ENCODE measurements at regions not wholly inside any gene's neighbourhood (a gene's known extent, or its start where the extent isn't known, plus 50 kb on each side); places are given as distances from the start of the nearest gene placed in this dataset.
"Not testable (repeated sequence)": the region's sequence is repeated elsewhere in the genome, so short reads cannot be mapped to it uniquely, and the experiment has no call there.

DNA sequence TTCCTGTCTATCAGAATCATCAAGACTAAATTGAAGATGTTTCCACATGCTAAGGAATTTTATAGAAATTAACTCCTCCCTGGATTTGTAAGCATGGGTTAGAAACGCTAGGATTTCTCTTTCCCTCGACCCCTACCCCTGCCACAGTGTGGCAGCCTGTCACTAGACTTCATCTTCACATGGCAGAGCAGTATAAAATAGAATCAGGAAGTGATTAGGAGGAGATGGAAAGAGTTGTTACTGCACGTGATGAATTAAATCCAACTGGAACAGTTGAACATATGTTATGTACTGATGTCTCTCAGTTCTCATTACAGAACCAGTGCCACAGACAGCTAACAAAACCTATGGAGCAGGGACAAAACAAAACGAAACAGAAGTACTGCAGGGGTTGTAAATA is 130.0 kb upstream of the BNIP2 start:
- TF ChIP-seq, protein P1, sequence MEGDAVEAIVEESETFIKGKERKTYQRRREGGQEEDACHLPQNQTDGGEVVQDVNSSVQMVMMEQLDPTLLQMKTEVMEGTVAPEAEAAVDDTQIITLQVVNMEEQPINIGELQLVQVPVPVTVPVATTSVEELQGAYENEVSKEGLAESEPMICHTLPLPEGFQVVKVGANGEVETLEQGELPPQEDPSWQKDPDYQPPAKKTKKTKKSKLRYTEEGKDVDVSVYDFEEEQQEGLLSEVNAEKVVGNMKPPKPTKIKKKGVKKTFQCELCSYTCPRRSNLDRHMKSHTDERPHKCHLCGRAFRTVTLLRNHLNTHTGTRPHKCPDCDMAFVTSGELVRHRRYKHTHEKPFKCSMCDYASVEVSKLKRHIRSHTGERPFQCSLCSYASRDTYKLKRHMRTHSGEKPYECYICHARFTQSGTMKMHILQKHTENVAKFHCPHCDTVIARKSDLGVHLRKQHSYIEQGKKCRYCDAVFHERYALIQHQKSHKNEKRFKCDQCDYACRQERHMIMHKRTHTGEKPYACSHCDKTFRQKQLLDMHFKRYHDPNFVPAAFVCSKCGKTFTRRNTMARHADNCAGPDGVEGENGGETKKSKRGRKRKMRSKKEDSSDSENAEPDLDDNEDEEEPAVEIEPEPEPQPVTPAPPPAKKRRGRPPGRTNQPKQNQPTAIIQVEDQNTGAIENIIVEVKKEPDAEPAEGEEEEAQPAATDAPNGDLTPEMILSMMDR (IDR thresholded peaks at IDR 0.05; ENCODE audit: low read depth, low read length), result no peak
- DNase-seq (ENCODE audit: extremely low read depth, low read depth), result no peak

DNA sequence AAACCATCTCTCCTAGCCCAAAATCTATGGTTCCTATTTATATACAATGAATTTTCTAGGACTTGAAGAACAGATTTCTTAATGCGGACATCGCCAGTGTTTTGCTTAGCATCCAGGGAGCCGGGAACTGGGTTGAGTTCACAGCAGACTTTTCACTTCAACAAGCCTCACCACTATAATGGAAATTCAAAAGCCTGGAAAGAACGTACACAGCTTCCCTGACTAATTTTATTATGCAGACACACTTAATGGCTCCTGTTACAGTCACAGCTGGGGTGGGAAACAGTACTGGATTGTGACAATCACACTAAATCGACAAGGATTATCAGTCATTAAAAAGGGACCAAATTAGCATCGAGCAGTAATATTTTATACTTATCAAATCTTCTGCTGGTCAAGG is 129.2 kb upstream of the BNIP2 start:
- DNase-seq (ENCODE audit: extremely low read depth, low read depth), result no peak
- TF ChIP-seq, protein P1 (IDR thresholded peaks at IDR 0.05; ENCODE audit: low read depth, low read length), result no peak

DNA sequence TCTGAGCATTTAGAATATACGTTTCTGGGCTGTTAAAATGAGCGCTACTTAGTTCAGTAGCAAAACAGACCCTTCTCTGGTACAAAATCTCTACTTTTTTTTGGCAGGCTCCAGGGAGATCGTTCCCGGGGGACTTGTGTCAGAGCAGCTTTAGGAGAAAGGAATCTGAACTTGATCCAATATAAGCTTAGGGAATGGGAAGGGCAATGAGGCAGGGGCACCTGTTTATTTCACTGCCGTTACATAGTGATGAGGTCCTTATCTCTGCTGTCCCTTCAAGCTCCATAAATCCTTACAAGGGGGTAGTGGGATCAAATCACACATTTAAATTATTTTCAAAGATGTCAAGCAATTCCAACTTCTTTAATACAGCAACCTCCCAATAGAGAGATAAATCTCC is 128.7 kb upstream of the BNIP2 start:
- TF ChIP-seq, protein P1 (IDR thresholded peaks at IDR 0.05; ENCODE audit: low read depth, low read length), result no peak

DNA sequence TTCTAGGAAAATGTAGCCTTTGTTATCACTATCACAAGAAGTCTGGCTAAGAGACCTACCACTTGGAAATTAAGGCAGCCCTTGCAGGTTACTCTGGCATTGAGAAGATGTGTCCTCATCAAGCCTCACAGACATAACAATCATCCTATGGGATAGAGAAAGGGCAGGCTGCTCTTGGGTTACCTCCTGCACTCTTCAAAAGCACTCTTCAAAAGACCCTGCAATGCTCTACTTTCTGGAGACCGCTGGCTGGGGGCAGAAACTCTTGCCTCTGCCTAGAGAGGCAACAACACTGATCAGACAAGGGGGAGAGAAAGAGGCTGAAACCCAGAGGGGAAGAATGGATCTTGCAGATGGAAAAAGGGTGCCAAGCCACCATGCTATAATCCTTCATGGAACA is 127.9 kb upstream of the BNIP2 start:
- TF ChIP-seq, protein P1 (IDR thresholded peaks at IDR 0.05; ENCODE audit: low read depth, low read length), result no peak
- no peak for DNase-seq (ENCODE audit: extremely low read depth, low read depth)

More for the DNA sequence above, 128.7 kb upstream of the BNIP2 start:
- DNase-seq (ENCODE audit: extremely low read depth, low read depth), result no peak

DNA sequence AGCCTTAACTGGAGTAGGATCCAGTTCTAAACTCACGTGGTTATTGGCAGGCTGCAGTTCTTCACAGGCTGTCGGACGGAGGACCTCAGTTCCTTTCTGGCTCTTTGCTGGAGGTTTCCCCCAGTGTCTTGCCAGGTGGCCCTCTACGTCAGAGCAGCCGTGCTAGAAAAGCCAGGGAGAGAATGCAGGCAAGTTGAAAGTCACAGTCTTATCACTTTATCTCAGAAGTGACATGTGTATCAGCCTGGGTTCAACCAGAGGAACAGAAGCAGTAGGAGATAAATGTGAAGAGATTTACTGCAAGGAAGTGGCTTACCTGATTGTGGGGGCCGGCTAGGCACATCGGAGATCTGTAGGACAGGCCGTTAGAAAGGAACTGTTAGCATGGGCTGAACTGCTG is 125.3 kb upstream of the BNIP2 start:
- TF ChIP-seq, protein P1 (IDR thresholded peaks at IDR 0.05; ENCODE audit: low read depth, low read length), result no peak
- DNase-seq (ENCODE audit: extremely low read depth, low read depth), result no peak

DNA sequence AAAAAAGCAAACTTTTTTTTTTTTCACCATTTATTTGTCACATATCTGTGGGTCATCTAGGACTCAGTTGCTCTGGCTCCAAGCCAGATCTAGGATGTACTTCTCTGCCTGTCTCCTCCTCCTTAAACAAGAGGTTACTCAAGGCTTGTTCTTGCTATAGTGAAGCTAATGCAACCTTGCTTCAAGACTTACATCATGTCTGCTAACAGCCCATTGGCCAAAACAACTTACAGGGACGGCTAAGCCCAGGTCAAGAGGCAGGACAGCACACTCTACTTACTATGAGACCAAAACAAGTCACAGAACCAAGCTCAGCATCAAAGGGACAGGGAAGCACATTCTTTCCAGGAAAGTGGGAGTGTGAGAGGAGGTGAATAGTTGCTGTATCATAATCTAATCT is 123.8 kb upstream of the BNIP2 start:
- TF ChIP-seq, protein P1 (IDR thresholded peaks at IDR 0.05; ENCODE audit: low read depth, low read length), result no peak
- no peak for DNase-seq (ENCODE audit: extremely low read depth, low read depth)

DNA sequence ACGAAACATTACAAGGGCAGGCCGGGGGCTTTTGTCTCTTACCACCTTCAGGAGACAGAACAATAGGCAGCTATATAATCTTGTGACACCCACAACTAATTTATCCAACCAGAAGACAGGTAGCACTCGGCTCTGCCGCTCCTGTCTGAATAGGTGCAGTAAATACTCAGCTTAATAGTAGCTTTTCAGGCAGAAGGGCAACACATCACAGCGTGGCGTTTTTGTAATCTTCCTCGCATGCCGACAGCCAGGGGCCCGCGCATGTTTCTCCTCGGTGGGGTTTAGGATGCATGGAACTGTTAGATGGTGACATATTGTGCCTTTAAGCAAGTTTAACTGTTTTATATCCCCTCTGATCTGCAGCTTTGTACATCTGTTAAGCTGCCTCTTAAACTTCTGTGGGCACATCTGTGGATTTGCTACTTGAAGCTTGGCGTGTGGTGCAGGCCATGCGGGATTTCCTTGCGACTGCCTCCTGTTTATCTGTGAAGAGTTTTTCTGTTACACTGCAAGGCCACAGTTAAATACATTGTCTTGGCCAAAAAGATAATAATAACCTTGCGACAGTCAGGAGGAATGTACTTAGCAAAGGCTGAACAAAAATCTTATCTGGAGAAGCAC is 123.2 kb upstream of the BNIP2 start:
- TF ChIP-seq, protein P1 (IDR thresholded peaks at IDR 0.05; ENCODE audit: low read depth, low read length), result no peak
- no peak for DNase-seq (ENCODE audit: extremely low read depth, low read depth)

DNA sequence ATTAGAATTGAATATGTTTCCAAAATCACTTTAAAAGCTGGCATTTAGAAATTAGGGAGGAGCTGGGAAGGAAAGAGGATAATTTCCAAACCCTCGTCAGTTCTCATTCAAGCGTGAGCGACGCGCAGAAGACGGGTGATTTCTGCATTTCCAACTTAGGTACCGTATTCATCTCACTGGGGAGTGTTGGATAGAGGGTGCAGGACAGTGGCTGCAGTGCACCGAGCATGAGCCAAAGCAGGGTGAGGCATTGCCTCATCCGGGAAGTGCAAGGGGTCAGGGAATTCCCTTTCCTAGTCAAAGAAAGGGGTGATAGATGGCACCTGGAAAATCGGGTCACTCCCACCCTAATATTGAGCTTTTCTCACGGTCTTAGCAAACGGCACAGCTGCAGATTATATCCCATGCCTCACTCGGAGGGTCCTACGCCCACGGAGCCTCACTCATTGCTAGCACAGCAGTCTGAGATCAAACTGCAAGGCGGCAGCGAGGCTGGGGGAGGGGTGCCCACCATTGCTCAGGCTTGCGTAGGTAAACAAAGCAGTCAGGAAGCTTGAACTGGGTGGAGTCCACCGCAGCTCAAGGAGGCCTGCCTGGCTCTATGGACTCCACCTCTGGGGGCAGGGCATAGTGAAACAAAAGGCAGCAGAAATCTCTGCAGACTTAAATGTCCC is 114.3 kb upstream of the BNIP2 start:
- not testable (repeated sequence) for DNase-seq (ENCODE audit: extremely low read depth, low read depth)

Data from AG09319 (cell line).